IMR-90 (cell line): ENCODE measurements at regions not wholly inside any gene's neighbourhood (a gene's known extent, or its start where the extent isn't known, plus 50 kb on each side); places are given as distances from the start of the nearest gene placed in this dataset.

ENCODE experiments used
- ATAC-seq: fragments of 200-7000 bp; cut with Tn5 transposase; 2 replicates; pipeline ENCODE4 v1.9.1; 2020; ENCODE audit warnings: low read depth, mild to moderate bottlenecking, moderate library complexity
- BruUV-seq: library from RNA; stranded (reverse); fragments of 400-500 nt; replicated peaks from 2 replicates; lab custom pipeline; 2021; lab: Mats Ljungman, UMichigan
- CTCF ChIA-PET: fragments of 300-600 bp; formaldehyde crosslinking; extraction: SDS; loops from one replicate; lab custom pipeline; 2021; ENCODE audit warnings: antibody characterized with exemption; lab: Yijun Ruan, JAX
- POLR2A ChIA-PET: fragments of 300-600 bp; sonication (Branson Sonifier 250); formaldehyde crosslinking; loops from one replicate; lab custom pipeline; 2022; ENCODE audit warnings: antibody characterized with exemption; ENCODE audit not compliant: unreplicated experiment; lab: Charles Lee
- DNase-seq: peaks from one replicate; pipeline ENCODE4 v3.0.0; 2013
- H2AFZ ChIP-seq: replicated peaks from 2 replicates; pipeline ENCODE3; 2013; ENCODE audit warnings: low read length, mild to moderate bottlenecking; ENCODE audit not compliant: poor library complexity
- H2AK5ac ChIP-seq: 2 replicates; pipeline ENCODE4 v1.6.1; 2013; ENCODE audit warnings: low read depth, low read length, inconsistent platforms
- H2AK9ac ChIP-seq: replicated peaks from 2 replicates; pipeline ENCODE3; 2013; ENCODE audit warnings: mild to moderate bottlenecking, low read depth, low read length, moderate library complexity; ENCODE audit not compliant: poor library complexity
- H2BK120ac ChIP-seq: 2 replicates; pipeline ENCODE4 v1.6.1; 2013; ENCODE audit warnings: low read depth, low read length, inconsistent platforms
- H2BK15ac ChIP-seq: 3 replicates; pipeline ENCODE4 v1.6.1; 2013; ENCODE audit warnings: low read depth, low read length, inconsistent platforms
- H2BK20ac ChIP-seq: 2 replicates; pipeline ENCODE4 v1.6.1; 2013; ENCODE audit warnings: low read depth, mild to moderate bottlenecking, inconsistent platforms, low read length, moderate library complexity
- H2BK5ac ChIP-seq: 2 replicates; pipeline ENCODE4 v1.6.1; 2013; ENCODE audit warnings: mild to moderate bottlenecking, low read depth, low read length, inconsistent platforms; ENCODE audit not compliant: poor library complexity, severe bottlenecking
- H3K14ac ChIP-seq: replicated peaks from 2 replicates; pipeline ENCODE4 v1.6.1; 2013; ENCODE audit warnings: low read depth, low read length, inconsistent platforms
- H3K18ac ChIP-seq: 2 replicates; pipeline ENCODE4 v1.6.1; 2013; ENCODE audit warnings: low read depth, low read length, control low read depth
- H3K23ac ChIP-seq: 2 replicates; pipeline ENCODE4 v1.6.1; 2013; ENCODE audit warnings: low read depth, low read length, inconsistent platforms
- H3K27ac ChIP-seq: 2 replicates; pipeline ENCODE4 v1.5.1; 2013; ENCODE audit warnings: mild to moderate bottlenecking, control low read depth, low read length; ENCODE audit not compliant: insufficient read depth
- H3K27me3 ChIP-seq: 2 replicates; pipeline ENCODE4 v1.6.1; 2013; ENCODE audit warnings: low read length; ENCODE audit not compliant: control insufficient read depth, insufficient read depth
- H3K36me3 ChIP-seq: 2 replicates; pipeline ENCODE4 v1.6.1; 2013; ENCODE audit warnings: low read length, mixed read lengths; ENCODE audit not compliant: control insufficient read depth, insufficient read depth
- H3K4ac ChIP-seq: 2 replicates; pipeline ENCODE4 v1.6.1; 2013; ENCODE audit warnings: low read depth, low read length, inconsistent platforms
- H3K4me1 ChIP-seq: 2 replicates; pipeline ENCODE4 v1.6.1; 2013; ENCODE audit warnings: low read length, mixed read lengths; ENCODE audit not compliant: control insufficient read depth, insufficient read depth
- H3K4me2 ChIP-seq: 2 replicates; pipeline ENCODE4 v1.6.1; 2013; ENCODE audit warnings: low read depth, mild to moderate bottlenecking, control low read depth, low read length, moderate library complexity
- H3K4me3 ChIP-seq: 2 replicates; pipeline ENCODE4 v1.5.1; 2013; ENCODE audit warnings: low read depth, mild to moderate bottlenecking, control low read depth, low read length, moderate library complexity; ENCODE audit not compliant: insufficient read depth
- H3K56ac ChIP-seq: 2 replicates; pipeline ENCODE4 v1.6.1; 2013; ENCODE audit warnings: low read length, inconsistent platforms; ENCODE audit not compliant: insufficient read depth; ENCODE audit errors: extremely low read depth
- H3K79me1 ChIP-seq, 2 experiments: 2 replicates each; pipeline ENCODE4 v1.6.1; 2013; ENCODE audit warnings: low read length in 2 of 2, inconsistent platforms in 1 of 2, low read depth in 1 of 2
- H3K9ac ChIP-seq: 2 replicates; pipeline ENCODE4 v1.6.1; 2013; ENCODE audit warnings: low read depth, low read length, control low read depth
- H3K9me1 ChIP-seq: 2 replicates; pipeline ENCODE4 v1.6.1; 2013; ENCODE audit warnings: low read length, inconsistent platforms; ENCODE audit not compliant: insufficient read depth
- H3K9me3 ChIP-seq: 2 replicates; pipeline ENCODE4 v1.6.1; 2013; ENCODE audit warnings: low read length; ENCODE audit not compliant: control insufficient read depth, insufficient read depth
- H4K20me1 ChIP-seq: 2 replicates; pipeline ENCODE4 v1.6.1; 2013; ENCODE audit warnings: low read length, inconsistent platforms; ENCODE audit not compliant: insufficient read depth
- H4K5ac ChIP-seq: 2 replicates; pipeline ENCODE4 v1.6.1; 2013; ENCODE audit warnings: mild to moderate bottlenecking, low read depth, low read length, control low read depth
- H4K8ac ChIP-seq, 2 experiments: 2 replicates each; pipeline ENCODE4 v1.6.1; 2013; ENCODE audit warnings: low read depth in 2 of 2, low read length in 2 of 2, control low read depth in 1 of 2, inconsistent platforms in 1 of 2
- H4K91ac ChIP-seq: 2 replicates; pipeline ENCODE4 v1.6.1; 2013; ENCODE audit warnings: low read depth, low read length, inconsistent platforms; ENCODE audit not compliant: insufficient read depth
- BHLHE40 ChIP-seq: fragments of 150-350 bp; IDR thresholded peaks from 2 replicates; pipeline ENCODE4 v1.6.1; 2016; ENCODE audit warnings: mild to moderate bottlenecking, low read depth, low read length
- CEBPB ChIP-seq: IDR thresholded peaks from 2 replicates; pipeline ENCODE4 v1.6.1; 2012; ENCODE audit warnings: low read depth, low read length, improper control_type of control experiment
- CHD1 ChIP-seq: IDR thresholded peaks from 2 replicates; pipeline ENCODE4 v1.6.1; 2012; ENCODE audit warnings: low read depth, low read length, improper control_type of control experiment
- ELK1 ChIP-seq: fragments of 150-350 bp; IDR thresholded peaks from 2 replicates; pipeline ENCODE4 v1.6.1; 2016; ENCODE audit warnings: low read depth, mild to moderate bottlenecking, low read length, moderate library complexity, borderline replicate concordance
- FOS ChIP-seq: fragments of 150-350 bp; IDR thresholded peaks from 2 replicates; pipeline ENCODE4 v1.6.1; 2016; ENCODE audit warnings: low read depth, low read length
- MAFK ChIP-seq: IDR thresholded peaks from 2 replicates; pipeline ENCODE4 v1.6.1; 2012; ENCODE audit warnings: low read depth, low read length, improper control_type of control experiment
- MAZ ChIP-seq: IDR thresholded peaks from 2 replicates; pipeline ENCODE4 v1.6.1; 2012; ENCODE audit warnings: low read depth, mild to moderate bottlenecking, low read length, improper control_type of control experiment, moderate library complexity, borderline replicate concordance
- MXI1 ChIP-seq: IDR thresholded peaks from 2 replicates; pipeline ENCODE4 v1.6.1; 2012; ENCODE audit warnings: low read depth, mild to moderate bottlenecking, low read length, moderate library complexity, borderline replicate concordance
- NFE2L2 ChIP-seq: fragments of 150-350 bp; IDR thresholded peaks from 2 replicates; pipeline ENCODE4 v1.6.1; 2016; ENCODE audit warnings: low read depth, mild to moderate bottlenecking, low read length
- POLR2A ChIP-seq: IDR thresholded peaks from 2 replicates; pipeline ENCODE4 v1.6.1; 2012; ENCODE audit warnings: mild to moderate bottlenecking, low read depth, low read length
- RAD21 ChIP-seq: IDR thresholded peaks from 2 replicates; pipeline ENCODE4 v1.6.1; 2012; ENCODE audit warnings: low read length, improper control_type of control experiment
- RCOR1 ChIP-seq: IDR thresholded peaks from 2 replicates; pipeline ENCODE4 v1.6.1; 2012; ENCODE audit warnings: mild to moderate bottlenecking, low read length, improper control_type of control experiment; ENCODE audit not compliant: insufficient replicate concordance
- RFX5 ChIP-seq: IDR thresholded peaks from 2 replicates; pipeline ENCODE4 v1.8.0; 2012; ENCODE audit warnings: low read depth, mild to moderate bottlenecking, low read length, moderate library complexity
- SMC3 ChIP-seq: fragments of 150-350 bp; IDR thresholded peaks from 2 replicates; pipeline ENCODE4 v1.6.1; 2016; ENCODE audit warnings: low read depth, mild to moderate bottlenecking, antibody characterized with exemption, low read length, moderate library complexity
- WGBS, 2 experiments: methylation state at CpG; one replicate each; pipeline versions ENCODE4 v1.1.5 to v1.1.7; 2013; ENCODE audit warnings: missing lambda C conversion rate in 2 of 2; ENCODE audit not compliant: insufficient read length in 1 of 2; ENCODE audit errors: extremely low coverage in 2 of 2; 5-methylcytosine and 5-hydroxymethylcytosine counted together
- dilution Hi-C: fragments of 300-500 bp; cut with HindIII; formaldehyde crosslinking; loops from one replicate; pipeline ENCODE4 v1.14.3; 2018; ENCODE audit warnings: low sequenced_read_pairs; ENCODE audit not compliant: unreplicated experiment
- in situ Hi-C: fragments of 300-500 bp; cut with MboI; formaldehyde crosslinking; loops from 3 replicates; pipeline ENCODE4 v1.14.3; 2019; ENCODE audit warnings: low sequenced_read_pairs, inconsistent platforms, mixed read lengths
- intact Hi-C: fragments of 100-400 bp; cut with micrococcal nuclease; formaldehyde crosslinking; loops from 2 replicates; pipeline ENCODE4 v1.10.0; 2022
- TF ChIP-seq, protein P1 (sequence below): fragments of 150-350 bp; IDR thresholded peaks from 2 replicates; pipeline ENCODE4 v1.6.1; 2017; ENCODE audit warnings: mild to moderate bottlenecking, antibody characterized with exemption, low read length, low read depth
- TF ChIP-seq, protein P2 (sequence below): conservative IDR thresholded peaks from 2 replicates; pipeline ENCODE4 v1.5.1; 2012; ENCODE audit warnings: mild to moderate bottlenecking, low read depth, low read length, improper control_type of control experiment

DNA sequence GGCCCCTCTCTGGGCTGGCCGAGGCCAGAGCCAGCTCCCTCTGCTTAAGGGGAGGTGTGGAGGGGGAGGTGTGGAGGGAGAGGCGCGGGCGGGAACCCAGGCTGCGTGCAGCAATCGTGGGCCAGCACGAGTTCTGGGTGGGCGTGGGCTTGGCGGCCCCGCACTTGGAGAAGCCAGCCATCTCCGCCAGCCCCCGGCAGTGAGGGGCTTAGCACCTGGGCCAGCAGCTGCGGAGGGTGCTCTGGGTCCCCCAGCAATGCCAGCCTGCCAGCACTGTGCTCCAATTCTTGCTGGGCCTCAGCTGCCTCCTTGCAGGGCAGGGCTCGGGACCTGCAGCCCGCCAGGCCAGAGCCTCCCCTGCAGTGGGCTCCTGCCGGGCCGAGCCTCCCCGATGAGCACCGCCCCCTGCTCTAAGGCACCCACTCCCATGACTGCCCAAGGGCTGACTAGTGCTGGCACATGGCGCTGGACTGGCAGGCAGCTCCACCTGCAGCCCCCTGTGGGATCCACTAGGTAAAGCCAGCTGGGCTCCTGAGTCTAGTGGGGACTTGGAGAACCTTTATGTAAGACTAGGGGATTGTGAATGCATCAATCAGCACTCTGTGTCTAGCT, 96.7 kb upstream of the OR9G4 start:
- no peak overlapping the region for H3K4me3 ChIP-seq
- ATAC-seq (no peak), DNase-seq (no peak)
- ChIA-PET CTCF (interaction anchor here (7.1 kb wide), 1 partner anchor 405 kb away, joined by 67 read pairs; no protein-coding TSS in a partner anchor), POLR2A (no interaction called here)
- dilution Hi-C loops = no loop called here
- WGBS, 2 experiments = 75% methylated on average over 14 of the region's 20 CpGs; no CpG with 5 or more reads in 1 of the 2 experiments
- no peak overlapping the region for H2AK5ac ChIP-seq
- no peak overlapping the region for H4K8ac ChIP-seq
- H2BK5ac ChIP-seq = no peak overlapping the region
- no peaks in the 10 kb centered on the region for H3K9me3 ChIP-seq
- no peaks in the 10 kb centered on the region for H3K4me1 ChIP-seq
- no peaks in the 10 kb centered on the region for H3K27me3 ChIP-seq
- no peak overlapping the region for H3K14ac ChIP-seq
- H3K4ac ChIP-seq = no peak overlapping the region
- no peak overlapping the region for H3K18ac ChIP-seq
- TF ChIP-seq RCOR1 (no peak), POLR2A (no peak), CEBPB (no peak), BHLHE40 (no peak), ELK1 (no peak), SMC3 (no peak), RAD21 (no peak), NFE2L2 (no peak), MAZ (no peak), CHD1 (no peak), MAFK (no peak), FOS (no peak), MXI1 (no peak), RFX5 (no peak)
- TF ChIP-seq, protein P1, sequence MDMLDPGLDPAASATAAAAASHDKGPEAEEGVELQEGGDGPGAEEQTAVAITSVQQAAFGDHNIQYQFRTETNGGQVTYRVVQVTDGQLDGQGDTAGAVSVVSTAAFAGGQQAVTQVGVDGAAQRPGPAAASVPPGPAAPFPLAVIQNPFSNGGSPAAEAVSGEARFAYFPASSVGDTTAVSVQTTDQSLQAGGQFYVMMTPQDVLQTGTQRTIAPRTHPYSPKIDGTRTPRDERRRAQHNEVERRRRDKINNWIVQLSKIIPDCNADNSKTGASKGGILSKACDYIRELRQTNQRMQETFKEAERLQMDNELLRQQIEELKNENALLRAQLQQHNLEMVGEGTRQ = no peak
- TF ChIP-seq, protein P2, sequence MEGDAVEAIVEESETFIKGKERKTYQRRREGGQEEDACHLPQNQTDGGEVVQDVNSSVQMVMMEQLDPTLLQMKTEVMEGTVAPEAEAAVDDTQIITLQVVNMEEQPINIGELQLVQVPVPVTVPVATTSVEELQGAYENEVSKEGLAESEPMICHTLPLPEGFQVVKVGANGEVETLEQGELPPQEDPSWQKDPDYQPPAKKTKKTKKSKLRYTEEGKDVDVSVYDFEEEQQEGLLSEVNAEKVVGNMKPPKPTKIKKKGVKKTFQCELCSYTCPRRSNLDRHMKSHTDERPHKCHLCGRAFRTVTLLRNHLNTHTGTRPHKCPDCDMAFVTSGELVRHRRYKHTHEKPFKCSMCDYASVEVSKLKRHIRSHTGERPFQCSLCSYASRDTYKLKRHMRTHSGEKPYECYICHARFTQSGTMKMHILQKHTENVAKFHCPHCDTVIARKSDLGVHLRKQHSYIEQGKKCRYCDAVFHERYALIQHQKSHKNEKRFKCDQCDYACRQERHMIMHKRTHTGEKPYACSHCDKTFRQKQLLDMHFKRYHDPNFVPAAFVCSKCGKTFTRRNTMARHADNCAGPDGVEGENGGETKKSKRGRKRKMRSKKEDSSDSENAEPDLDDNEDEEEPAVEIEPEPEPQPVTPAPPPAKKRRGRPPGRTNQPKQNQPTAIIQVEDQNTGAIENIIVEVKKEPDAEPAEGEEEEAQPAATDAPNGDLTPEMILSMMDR = no peak
- H2BK120ac ChIP-seq = no peak overlapping the region
- no TSS peak for BruUV-seq
- no peak overlapping the region for H2BK20ac ChIP-seq
- H3K79me1 ChIP-seq = no peaks in the 10 kb centered on the region
- H3K9ac ChIP-seq = no peak overlapping the region
- no peaks in the 10 kb centered on the region for H4K20me1 ChIP-seq
- H3K56ac ChIP-seq = no peak overlapping the region
- no peak overlapping the region for H4K91ac ChIP-seq
- H4K5ac ChIP-seq = no peak overlapping the region
- in situ Hi-C loops = loop anchor here (25.0 kb wide), 2 partner anchors 517 to 667 kb away; partner anchors contain the start of gene SLC43A1
- no peak overlapping the region for H2AK9ac ChIP-seq
- no peak overlapping the region for H3K4me2 ChIP-seq
- H3K27ac ChIP-seq = no peak overlapping the region
- no peak overlapping the region for H3K23ac ChIP-seq
- H3K36me3 ChIP-seq = no peaks in the 10 kb centered on the region
- no peaks in the 10 kb centered on the region for H3K9me1 ChIP-seq
- H2BK15ac ChIP-seq = no peak overlapping the region
- intact Hi-C loops = loop anchor here (10.0 kb wide), 1 partner anchor 610 kb away; no protein-coding TSS in a partner anchor
- H2AFZ ChIP-seq = no peak overlapping the region
